ENCODE measurements at regions not wholly inside any gene's neighbourhood (a gene's known extent, or its start where the extent isn't known, plus 50 kb on each side); places are given as distances from the start of the nearest gene placed in this dataset.
"Not testable (repeated sequence)": the region's sequence is repeated elsewhere in the genome, so short reads cannot be mapped to it uniquely, and the experiment has no call there.

- DNase-seq, result no peak
These were observed 395.7 kb upstream of the NRG3 start for GRCh38 chr10:81479316-81479715.

- no peak for DNase-seq
These were observed 378.4 kb upstream of the NRG3 start for GRCh38 chr10:81496626-81497025.

- DNase-seq, result no peak
These were observed 376.9 kb upstream of the NRG3 start for GRCh38 chr10:81498011-81498551.

- DNase-seq, result no peak
These were observed 372.2 kb upstream of the NRG3 start for GRCh38 chr10:81502677-81503359.

GRCh38 chr10:81505777-81506176 lies 369.2 kb upstream of the NRG3 start:
- DNase-seq, result not testable (repeated sequence)

- DNase-seq, result no peak
These were observed 360.2 kb upstream of the NRG3 start for GRCh38 chr10:81514811-81515210.

GRCh38 chr10:81520688-81521087 lies 354.3 kb upstream of the NRG3 start:
- DNase-seq, result no peak

- DNase-seq, result no peak
These were observed 350.5 kb upstream of the NRG3 start for GRCh38 chr10:81524467-81524866.

- DNase-seq, result no peak
These were observed 342.6 kb upstream of the NRG3 start for GRCh38 chr10:81532403-81532802.

GRCh38 chr10:81534991-81535390 lies 340.0 kb upstream of the NRG3 start:
- no peak for DNase-seq

GRCh38 chr10:81541517-81541916 lies 333.5 kb upstream of the NRG3 start:
- DNase-seq, result no peak

GRCh38 chr10:81546243-81546642 lies 328.8 kb upstream of the NRG3 start:
- DNase-seq, result no peak

GRCh38 chr10:81548160-81548559 lies 326.8 kb upstream of the NRG3 start:
- DNase-seq, result peak; percentile 19

- DNase-seq, result no peak
These were observed 310.9 kb upstream of the NRG3 start for GRCh38 chr10:81564143-81564542.

- no peak for DNase-seq
These were observed 305.5 kb upstream of the NRG3 start for GRCh38 chr10:81569488-81569887.

GRCh38 chr10:81570349-81570748 lies 304.6 kb upstream of the NRG3 start:
- no peak for DNase-seq

- no peak for DNase-seq
These were observed 303.9 kb upstream of the NRG3 start for GRCh38 chr10:81570878-81571794.

- DNase-seq, result peak; percentile 85
These were observed 300.0 kb upstream of the NRG3 start for GRCh38 chr10:81575036-81575435.

GRCh38 chr10:81576336-81576735 lies 298.7 kb upstream of the NRG3 start:
- DNase-seq, result peak; percentile 76

- DNase-seq, result no peak
These were observed 280.0 kb upstream of the NRG3 start for GRCh38 chr10:81594991-81595390.

GRCh38 chr10:81600185-81600584 lies 274.8 kb upstream of the NRG3 start:
- DNase-seq, result no peak

- no peak for DNase-seq
These were observed 271.8 kb upstream of the NRG3 start for GRCh38 chr10:81603106-81603620.

GRCh38 chr10:81644485-81644884 lies 230.5 kb upstream of the NRG3 start:
- DNase-seq, result not testable (repeated sequence)

- no peak for DNase-seq
These were observed 219.0 kb upstream of the NRG3 start for GRCh38 chr10:81655986-81656385.
